Activated B cell treated with CpG ODN at 0.5 μM for 24 hours (primary cell): ENCODE measurements at regions not wholly inside any gene's neighbourhood (a gene's known extent, or its start where the extent isn't known, plus 50 kb on each side); places are given as distances from the start of the nearest gene placed in this dataset.

Experiments
- ATAC-seq: fragments of 200-7000 bp; cut with Tn5 transposase; one replicate; pipeline ENCODE4 v1.10.0; 2021; ENCODE audit warnings: low read depth, mild to moderate bottlenecking, moderate library complexity
- CTCF ChIA-PET: fragments of 350-600 bp; sonication (Branson Sonifier 250); formaldehyde crosslinking; loops from one replicate; lab custom pipeline; 2021; ENCODE audit warnings: antibody characterized with exemption; lab: Charles Lee
- POLR2A ChIA-PET: fragments of 350-600 bp; sonication (Branson Sonifier 250); formaldehyde crosslinking; loops from one replicate; lab custom pipeline; 2021; ENCODE audit warnings: antibody characterized with exemption; lab: Charles Lee
- DNase-seq: peaks from one replicate; pipeline ENCODE4 v3.0.0; 2022
- H3K27ac Mint-ChIP-seq: one replicate; pipeline ENCODE4 v1.8.0; 2020; ENCODE audit warnings: mixed read lengths
- H3K27me3 Mint-ChIP-seq: one replicate; pipeline ENCODE4 v1.8.0; 2021; ENCODE audit warnings: mixed read lengths
- H3K36me3 Mint-ChIP-seq: one replicate; pipeline ENCODE4 v1.8.0; 2021; ENCODE audit warnings: low read depth, mixed read lengths
- H3K4me1 Mint-ChIP-seq: one replicate; pipeline ENCODE4 v1.8.0; 2021; ENCODE audit warnings: mixed read lengths
- H3K4me3 Mint-ChIP-seq: one replicate; pipeline ENCODE4 v1.8.0; 2020; ENCODE audit warnings: mild to moderate bottlenecking, mixed read lengths
- H3K9me3 Mint-ChIP-seq: one replicate; pipeline ENCODE4 v1.8.0; 2020; ENCODE audit warnings: mixed read lengths
- intact Hi-C: fragments of 100-400 bp; cut with micrococcal nuclease; formaldehyde crosslinking; loops from one replicate; pipeline ENCODE4 v1.15.1; 2024
- TF ChIP-seq, protein P1 (sequence below): fragments of 200-600 bp; IDR thresholded peaks from one replicate; pipeline ENCODE4 v1.8.0; 2022; ENCODE audit warnings: antibody characterized with exemption, mild to moderate bottlenecking

DNA sequence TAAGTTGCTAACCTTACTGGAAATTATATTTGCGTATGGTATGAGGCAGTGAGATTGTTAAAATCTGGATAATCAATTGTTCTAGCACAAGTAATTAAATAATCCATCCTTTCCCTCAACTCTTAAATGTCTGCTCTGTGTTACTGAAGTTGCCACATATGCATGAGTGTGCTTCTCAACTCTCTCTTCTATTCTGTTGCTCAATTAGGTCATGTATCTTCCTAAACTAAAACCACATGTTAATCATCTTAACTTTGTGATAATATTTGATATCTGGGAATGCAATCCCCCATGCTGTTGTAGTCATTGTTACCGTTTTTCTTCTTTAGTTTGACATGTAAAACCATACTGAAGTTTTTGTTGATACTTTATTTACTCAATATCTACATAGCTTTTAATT lies 63.5 kb upstream of the STMND1 start:
- Mint-ChIP-seq H3K4me3 (no peak overlapping the region), H3K27ac (no peak overlapping the region), H3K9me3 (peaks cover 6% of the 10 kb centered on the region), H3K27me3 (peaks cover 7% of the 10 kb centered on the region), H3K4me1 (no peaks in the 10 kb centered on the region), H3K36me3 (no peaks in the 10 kb centered on the region)
- POLR2A ChIA-PET: no interaction called here
- intact Hi-C loops: no loop called here
- no peak for DNase-seq
- TF ChIP-seq, protein P1, sequence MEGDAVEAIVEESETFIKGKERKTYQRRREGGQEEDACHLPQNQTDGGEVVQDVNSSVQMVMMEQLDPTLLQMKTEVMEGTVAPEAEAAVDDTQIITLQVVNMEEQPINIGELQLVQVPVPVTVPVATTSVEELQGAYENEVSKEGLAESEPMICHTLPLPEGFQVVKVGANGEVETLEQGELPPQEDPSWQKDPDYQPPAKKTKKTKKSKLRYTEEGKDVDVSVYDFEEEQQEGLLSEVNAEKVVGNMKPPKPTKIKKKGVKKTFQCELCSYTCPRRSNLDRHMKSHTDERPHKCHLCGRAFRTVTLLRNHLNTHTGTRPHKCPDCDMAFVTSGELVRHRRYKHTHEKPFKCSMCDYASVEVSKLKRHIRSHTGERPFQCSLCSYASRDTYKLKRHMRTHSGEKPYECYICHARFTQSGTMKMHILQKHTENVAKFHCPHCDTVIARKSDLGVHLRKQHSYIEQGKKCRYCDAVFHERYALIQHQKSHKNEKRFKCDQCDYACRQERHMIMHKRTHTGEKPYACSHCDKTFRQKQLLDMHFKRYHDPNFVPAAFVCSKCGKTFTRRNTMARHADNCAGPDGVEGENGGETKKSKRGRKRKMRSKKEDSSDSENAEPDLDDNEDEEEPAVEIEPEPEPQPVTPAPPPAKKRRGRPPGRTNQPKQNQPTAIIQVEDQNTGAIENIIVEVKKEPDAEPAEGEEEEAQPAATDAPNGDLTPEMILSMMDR: no peak
- CTCF ChIA-PET: no interaction called here
- ATAC-seq: no peak

DNA sequence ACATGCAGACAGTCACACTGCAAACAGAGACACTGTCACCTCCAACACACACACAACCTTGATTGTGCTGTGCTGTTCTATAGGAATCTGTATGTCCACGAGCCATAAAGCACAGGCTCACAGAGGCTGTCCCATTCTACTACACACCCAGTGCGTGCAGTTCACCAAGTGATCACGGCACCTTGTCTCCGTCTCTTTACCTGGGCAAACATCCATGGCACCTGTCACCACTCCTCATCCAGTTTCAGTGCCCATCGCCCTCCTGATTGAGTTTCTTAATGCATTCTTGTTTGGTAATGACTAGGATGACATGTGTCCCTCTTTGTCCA lies 65.8 kb upstream of the STMND1 start:
- Mint-ChIP-seq H3K36me3 (no peaks in the 10 kb centered on the region), H3K4me3 (no peak overlapping the region), H3K27ac (no peak overlapping the region), H3K9me3 (peaks cover 6% of the 10 kb centered on the region), H3K4me1 (no peaks in the 10 kb centered on the region), H3K27me3 (peaks cover 4% of the 10 kb centered on the region)
- intact Hi-C loops: no loop called here
- POLR2A ChIA-PET: no interaction called here
- ATAC-seq: no peak
- CTCF ChIA-PET: no interaction called here
- TF ChIP-seq, protein P1: no peak
- no peak for DNase-seq

DNA sequence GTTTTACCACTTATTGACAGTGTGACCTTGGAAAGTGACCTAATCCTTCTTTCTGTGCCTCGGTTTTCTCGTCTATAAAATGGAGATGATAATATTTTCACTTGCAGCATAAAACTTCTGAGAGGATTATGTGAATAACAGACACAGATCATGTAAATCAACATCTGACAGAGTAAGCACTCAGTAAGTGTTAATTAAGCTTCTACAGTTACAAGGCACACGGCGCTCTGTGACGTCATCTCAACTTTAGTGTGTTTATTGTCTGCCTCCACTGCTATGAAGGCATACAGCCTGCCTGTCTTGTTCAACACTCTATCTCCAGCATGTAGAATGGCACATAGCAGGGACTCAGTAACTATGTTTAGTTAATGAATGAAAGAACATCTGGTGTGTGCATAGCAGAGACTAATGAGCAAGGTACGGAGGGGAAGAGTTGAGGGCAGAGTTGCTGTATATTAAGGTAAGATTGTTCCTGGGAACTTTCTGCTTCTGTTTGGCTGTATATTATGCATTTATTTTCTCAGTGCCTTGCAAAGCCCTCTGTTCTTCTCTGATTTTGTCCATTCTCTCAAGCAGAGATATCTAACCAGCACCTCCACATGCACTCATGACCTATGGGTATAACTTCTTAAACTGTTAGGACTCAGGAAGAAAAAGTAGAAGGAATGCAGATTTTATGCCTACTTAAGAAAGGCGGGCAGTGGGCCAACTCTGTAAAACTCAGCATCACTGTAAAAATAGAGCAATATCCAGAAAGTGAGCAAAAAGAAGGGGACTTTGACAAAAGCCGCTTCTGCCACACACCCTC lies 66.4 kb upstream of the STMND1 start:
- H3K4me3 Mint-ChIP-seq: no peak overlapping the region
- POLR2A ChIA-PET: no interaction called here
- CTCF ChIA-PET: no interaction called here
- no peak overlapping the region for H3K27ac Mint-ChIP-seq
- no peak for DNase-seq
- no peak for ATAC-seq
- H3K27me3 Mint-ChIP-seq: peaks cover 4% of the 10 kb centered on the region
- H3K9me3 Mint-ChIP-seq: peaks cover 6% of the 10 kb centered on the region
- TF ChIP-seq, protein P1: no peak
- no peaks in the 10 kb centered on the region for H3K4me1 Mint-ChIP-seq
- no peaks in the 10 kb centered on the region for H3K36me3 Mint-ChIP-seq
- intact Hi-C loops: no loop called here

DNA sequence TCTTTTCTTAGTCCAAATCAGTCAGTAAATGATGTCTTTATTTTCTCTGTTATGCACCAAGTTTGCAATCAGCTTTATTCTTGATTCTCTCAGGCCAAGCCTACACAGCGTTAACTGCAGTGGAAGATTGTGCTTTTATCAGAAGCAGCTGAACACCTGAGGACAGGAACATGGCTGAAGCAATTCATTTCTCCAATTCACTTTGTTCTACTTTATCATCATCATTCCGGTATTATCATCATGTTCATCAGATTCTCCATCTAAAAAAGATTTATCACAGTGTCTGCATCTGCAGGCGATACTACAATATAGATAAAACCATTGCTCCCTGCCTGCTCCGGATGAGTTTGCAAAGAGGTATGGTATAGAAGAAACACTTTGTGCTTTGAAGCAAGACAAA lies 68.1 kb upstream of the STMND1 start:
- intact Hi-C loops: no loop called here
- CTCF ChIA-PET: no interaction called here
- no peak overlapping the region for H3K4me3 Mint-ChIP-seq
- no peaks in the 10 kb centered on the region for H3K4me1 Mint-ChIP-seq
- TF ChIP-seq, protein P1: no peak
- no peak for DNase-seq
- H3K36me3 Mint-ChIP-seq: no peaks in the 10 kb centered on the region
- no peak for ATAC-seq
- no peak overlapping the region for H3K27ac Mint-ChIP-seq
- peaks cover 2% of the 10 kb centered on the region for H3K9me3 Mint-ChIP-seq
- POLR2A ChIA-PET: no interaction called here
- no peaks in the 10 kb centered on the region for H3K27me3 Mint-ChIP-seq

DNA sequence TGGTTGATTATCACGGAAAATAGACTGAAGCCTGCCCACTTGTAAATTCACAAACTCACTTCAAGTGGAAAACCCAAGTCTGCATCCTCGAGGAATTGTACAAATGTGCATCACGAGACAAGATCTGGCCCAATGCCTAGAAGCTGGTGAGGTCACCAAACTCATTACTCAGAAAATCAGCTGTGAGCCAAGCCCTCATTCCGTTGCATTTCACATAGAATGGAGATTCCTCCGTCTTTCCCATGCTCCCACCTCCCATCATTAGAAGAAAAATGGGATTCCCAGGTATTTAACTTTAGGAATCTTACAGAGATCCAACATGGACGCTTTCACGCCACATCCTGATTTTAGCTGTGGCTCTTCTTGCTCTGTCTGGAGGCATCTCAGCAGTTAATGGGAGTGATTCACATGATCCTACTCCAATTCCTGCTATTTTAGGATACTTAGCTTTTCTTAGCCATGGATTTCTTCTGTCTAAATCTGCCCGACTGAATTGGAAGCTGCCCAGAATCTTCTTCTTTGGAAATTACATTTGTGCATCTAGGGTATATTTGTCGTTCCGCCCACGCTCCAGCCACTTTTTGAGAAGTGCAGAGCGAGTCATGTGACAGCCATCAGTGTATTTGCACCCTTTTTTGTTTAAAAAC lies 68.7 kb upstream of the STMND1 start:
- no peaks in the 10 kb centered on the region for H3K4me1 Mint-ChIP-seq
- H3K4me3 Mint-ChIP-seq: no peak overlapping the region
- no peak overlapping the region for H3K27ac Mint-ChIP-seq
- ChIA-PET CTCF (no interaction called here), POLR2A (no interaction called here)
- intact Hi-C loops: no loop called here
- DNase-seq: no peak
- no peaks in the 10 kb centered on the region for H3K27me3 Mint-ChIP-seq
- TF ChIP-seq, protein P1: no peak
- ATAC-seq: no peak
- no peaks in the 10 kb centered on the region for H3K36me3 Mint-ChIP-seq
- H3K9me3 Mint-ChIP-seq: no peaks in the 10 kb centered on the region
